ENCODE measurements at regions not wholly inside any gene's neighbourhood (a gene's known extent, or its start where the extent isn't known, plus 50 kb on each side); places are given as distances from the start of the nearest gene placed in this dataset.

DNA sequence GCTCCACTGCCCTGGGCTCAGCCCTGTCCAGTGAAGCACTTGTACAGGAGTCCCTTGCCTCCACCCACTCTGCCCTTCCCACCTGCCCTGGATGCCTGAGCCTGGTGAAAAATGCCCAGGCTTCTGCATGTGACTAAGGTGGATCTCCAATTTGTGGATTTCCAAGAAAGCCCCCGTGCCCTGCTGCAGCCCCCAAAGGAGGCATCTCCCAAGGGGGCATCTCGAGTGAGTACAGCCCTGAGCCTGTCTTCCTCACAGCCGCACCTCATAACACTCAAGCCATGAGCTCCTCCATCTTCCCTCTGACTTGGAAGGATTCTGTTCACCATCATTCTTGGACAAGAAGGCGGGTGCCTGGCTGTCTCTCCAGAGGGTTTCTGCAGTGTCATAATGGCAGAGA lies 158.0 kb upstream of the PPP1R26 start:
- H3K9me3 ChIP-seq (ENCODE audit: insufficient read depth, low read length) = no peaks in the 10 kb centered on the region
- no peaks in the 10 kb centered on the region for H3F3A ChIP-seq (ENCODE audit: insufficient read depth)
- no peak overlapping the region for H3K27ac ChIP-seq (ENCODE audit: low read depth, low read length)
- H3K4me3 ChIP-seq (ENCODE audit: insufficient read depth, low read length, poor library complexity, severe bottlenecking) = no peak overlapping the region
- H3K36me3 ChIP-seq (ENCODE audit: low read length) = no peaks in the 10 kb centered on the region
- no peaks in the 10 kb centered on the region for H3K27me3 ChIP-seq (ENCODE audit: low read length)
- H4K20me1 ChIP-seq (ENCODE audit: low read depth, low read length) = no peaks in the 10 kb centered on the region
- TF ChIP-seq EZH2phosphoT487 (conservative IDR thresholded peaks at IDR 0.05; ENCODE audit: low read length) (no peak), CTCF (IDR thresholded peaks at IDR 0.05; ENCODE audit: insufficient read depth, low read length, poor library complexity, severe bottlenecking) (no peak)
- no peaks in the 10 kb centered on the region for H3K79me2 ChIP-seq (ENCODE audit: insufficient read depth, low read length)
- no peak overlapping the region for H3K9ac ChIP-seq (ENCODE audit: low read length)
- H2AFZ ChIP-seq (ENCODE audit: low read depth, low read length, severe bottlenecking) = no peak overlapping the region
- H3K9me2 ChIP-seq (replicated peaks; ENCODE audit: insufficient read depth, low read length) = no peaks in the 10 kb centered on the region
- no peak overlapping the region for H3K4me2 ChIP-seq (ENCODE audit: low read depth, low read length, poor library complexity, severe bottlenecking)

- Histone ChIP-seq H3K36me3 (ENCODE audit: low read length) (no peaks in the 10 kb centered on the region), H3K27ac (ENCODE audit: low read depth, low read length) (no peak overlapping the region), H3K4me3 (ENCODE audit: insufficient read depth, low read length, poor library complexity, severe bottlenecking) (no peak overlapping the region), H3F3A (ENCODE audit: insufficient read depth) (no peaks in the 10 kb centered on the region), H2AFZ (ENCODE audit: low read depth, low read length, severe bottlenecking) (no peak overlapping the region), H3K79me2 (ENCODE audit: insufficient read depth, low read length) (no peaks in the 10 kb centered on the region), H3K4me2 (ENCODE audit: low read depth, low read length, poor library complexity, severe bottlenecking) (no peak overlapping the region), H3K27me3 (ENCODE audit: low read length) (no peaks in the 10 kb centered on the region), H4K20me1 (ENCODE audit: low read depth, low read length) (no peaks in the 10 kb centered on the region), H3K9ac (ENCODE audit: low read length) (no peak overlapping the region), H3K9me3 (ENCODE audit: insufficient read depth, low read length) (no peaks in the 10 kb centered on the region), H3K9me2 (replicated peaks; ENCODE audit: insufficient read depth, low read length) (no peaks in the 10 kb centered on the region)
- TF ChIP-seq CTCF (IDR thresholded peaks at IDR 0.05; ENCODE audit: insufficient read depth, low read length, poor library complexity, severe bottlenecking) = no peak
- no peak for TF ChIP-seq EZH2phosphoT487 (conservative IDR thresholded peaks at IDR 0.05; ENCODE audit: low read length)
Observed at GRCh38 chr9:135324329-135324728, 155.3 kb upstream of the PPP1R26 start.

DNA sequence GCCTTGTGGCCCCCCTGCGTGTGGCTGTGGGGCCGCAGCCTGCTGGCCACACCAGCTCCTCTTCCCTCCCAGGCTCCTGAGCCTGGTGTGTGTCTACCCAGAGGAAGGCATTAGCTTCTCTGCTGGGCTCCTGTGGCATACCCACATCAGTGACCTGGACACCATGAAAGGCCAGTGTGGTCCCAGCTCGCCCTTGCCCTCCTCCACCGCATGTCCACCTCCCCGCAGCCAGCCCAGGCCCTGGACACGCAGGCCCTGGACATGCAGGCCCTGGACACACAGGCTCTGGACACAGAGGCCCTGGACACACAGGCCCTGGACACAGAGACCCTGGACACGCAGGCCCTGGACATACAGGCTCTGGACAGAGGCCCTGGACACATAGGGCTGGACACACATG lies 153.4 kb upstream of the PPP1R26 start:
- Histone ChIP-seq H2AFZ (ENCODE audit: low read depth, low read length, severe bottlenecking) (no peak overlapping the region), H3K36me3 (ENCODE audit: low read length) (no peaks in the 10 kb centered on the region), H4K20me1 (ENCODE audit: low read depth, low read length) (no peaks in the 10 kb centered on the region), H3K4me3 (ENCODE audit: insufficient read depth, low read length, poor library complexity, severe bottlenecking) (no peak overlapping the region), H3K9me2 (replicated peaks; ENCODE audit: insufficient read depth, low read length) (no peaks in the 10 kb centered on the region), H3K27me3 (ENCODE audit: low read length) (no peaks in the 10 kb centered on the region), H3K27ac (ENCODE audit: low read depth, low read length) (no peak overlapping the region), H3K4me2 (ENCODE audit: low read depth, low read length, poor library complexity, severe bottlenecking) (no peak overlapping the region), H3K9me3 (ENCODE audit: insufficient read depth, low read length) (no peaks in the 10 kb centered on the region), H3F3A (ENCODE audit: insufficient read depth) (no peaks in the 10 kb centered on the region), H3K79me2 (ENCODE audit: insufficient read depth, low read length) (no peaks in the 10 kb centered on the region), H3K9ac (ENCODE audit: low read length) (no peak overlapping the region)
- TF ChIP-seq CTCF (IDR thresholded peaks at IDR 0.05; ENCODE audit: insufficient read depth, low read length, poor library complexity, severe bottlenecking) (no peak), EZH2phosphoT487 (conservative IDR thresholded peaks at IDR 0.05; ENCODE audit: low read length) (no peak)
